HEK293T (cell line): ENCODE measurements at regions not wholly inside any gene's neighbourhood (a gene's known extent, or its start where the extent isn't known, plus 50 kb on each side); places are given as distances from the start of the nearest gene placed in this dataset.
A peak's percentile ranks its signal among the peaks of the same experiment; 100 is the strongest.

ENCODE experiments used
- ARNT ChIP-seq: fragments of 450-650 bp; IDR thresholded peaks from 2 replicates; pipeline ENCODE4 v1.6.1; 2017; ENCODE audit warnings: mild to moderate bottlenecking
- BHLHE40 ChIP-seq: fragments of 450-650 bp; IDR thresholded peaks from 2 replicates; pipeline ENCODE4 v1.6.1; 2016; ENCODE audit warnings: mild to moderate bottlenecking, moderate library complexity, borderline replicate concordance
- ELF4 ChIP-seq: fragments of 450-650 bp; IDR thresholded peaks from 2 replicates; pipeline ENCODE4 v1.6.1; 2017; ENCODE audit warnings: antibody characterized with exemption
- FOXA1 ChIP-seq: fragments of 450-650 bp; IDR thresholded peaks from 2 replicates; pipeline ENCODE4 v1.6.1; 2016; ENCODE audit warnings: mild to moderate bottlenecking
- FOXK2 ChIP-seq: fragments of 450-650 bp; IDR thresholded peaks from 2 replicates; pipeline ENCODE4 v1.6.1; 2016; ENCODE audit warnings: mild to moderate bottlenecking
- FOXM1 ChIP-seq: fragments of 450-650 bp; IDR thresholded peaks from 2 replicates; pipeline ENCODE4 v1.6.1; 2017; ENCODE audit warnings: mild to moderate bottlenecking, borderline replicate concordance
- L3MBTL2 ChIP-seq: fragments of 450-650 bp; conservative IDR thresholded peaks from 2 replicates; pipeline ENCODE4 v1.6.1; 2016; ENCODE audit warnings: mild to moderate bottlenecking
- NFRKB ChIP-seq: fragments of 450-650 bp; IDR thresholded peaks from 2 replicates; pipeline ENCODE4 v1.6.1; 2016; ENCODE audit warnings: mild to moderate bottlenecking, moderate library complexity
- PKNOX1 ChIP-seq: fragments of 450-650 bp; IDR thresholded peaks from 2 replicates; pipeline ENCODE4 v1.6.1; 2016
- SP1 ChIP-seq: fragments of 450-650 bp; IDR thresholded peaks from 2 replicates; pipeline ENCODE4 v1.6.1; 2017
- SUZ12 ChIP-seq: fragments of 450-650 bp; IDR thresholded peaks from 2 replicates; pipeline ENCODE4 v1.6.1; 2016; ENCODE audit warnings: mild to moderate bottlenecking
- TARDBP ChIP-seq: fragments of 450-650 bp; IDR thresholded peaks from 2 replicates; pipeline ENCODE4 v1.6.1; 2016
- ZNF384 ChIP-seq: fragments of 450-650 bp; IDR thresholded peaks from 2 replicates; pipeline ENCODE4 v1.6.1; 2016

- TF ChIP-seq FOXM1 (no peak), SUZ12 (no peak), FOXA1 (no peak), FOXK2 (no peak), TARDBP (no peak), ELF4 (no peak), L3MBTL2 (0 out of 2 replicates have a peak, but pooled peaks have one; percentile 33), BHLHE40 (no peak), NFRKB (no peak), ZNF384 (no peak), SP1 (no peak), PKNOX1 (no peak), ARNT (no peak)
Measured at GRCh38 chr16:86862595-86863280, 284.4 kb downstream of the FOXL1 start.
